Large intestine (tissue), 3 donors: ENCODE measurements at regions not wholly inside any gene's neighbourhood (a gene's known extent, or its start where the extent isn't known, plus 50 kb on each side); places are given as distances from the start of the nearest gene placed in this dataset.
A peak's percentile ranks its signal among the peaks of the same experiment; 100 is the strongest.

Experiments used
- DNase-seq, 2 donors: peaks; one replicate each; pipeline versions ENCODE4 v3.0.0 to v3.0.0-alpha.2; 2013
- H3K27ac ChIP-seq: one replicate; pipeline ENCODE4 v1.5.1; 2013; ENCODE audit warnings: low read length
- H3K27me3 ChIP-seq: 2 replicates; pipeline ENCODE4 v1.6.1; 2013; ENCODE audit warnings: low read length; ENCODE audit not compliant: control insufficient read depth, insufficient read depth
- H3K36me3 ChIP-seq: 2 replicates; pipeline ENCODE4 v1.6.1; 2013; ENCODE audit warnings: low read length; ENCODE audit not compliant: control insufficient read depth, insufficient read depth
- H3K4me1 ChIP-seq: one replicate; pipeline ENCODE4 v1.6.1; 2013; ENCODE audit warnings: low read length; ENCODE audit not compliant: control insufficient read depth, insufficient read depth
- H3K4me3 ChIP-seq: one replicate; pipeline ENCODE4 v1.5.1; 2013; ENCODE audit warnings: low read length
- H3K9me3 ChIP-seq: one replicate; pipeline ENCODE4 v1.6.1; 2013; ENCODE audit warnings: mild to moderate bottlenecking, low read depth, low read length, moderate library complexity; ENCODE audit not compliant: control insufficient read depth
- WGBS: methylation state at CpG from one replicate; pipeline ENCODE4 v1.1.5; 2013; ENCODE audit warnings: low lambda C conversion rate; ENCODE audit not compliant: insufficient coverage; 5-methylcytosine and 5-hydroxymethylcytosine counted together

GRCh38 chr12:105793421-105793820, 345.3 kb downstream of the NUAK1 start:
- Histone ChIP-seq H3K9me3 (no peaks in the 10 kb centered on the region), H3K4me1 (no peaks in the 10 kb centered on the region), H3K36me3 (no peaks in the 10 kb centered on the region), H3K27ac (no peak overlapping the region), H3K27me3 (no peaks in the 10 kb centered on the region), H3K4me3 (no peak overlapping the region)
- DNase-seq = no peak
- WGBS = no CpG with 5 or more reads among the region's 5 CpGs

GRCh38 chr12:105798256-105798845, 340.4 kb downstream of the NUAK1 start:
- Histone ChIP-seq H3K27me3 (no peaks in the 10 kb centered on the region), H3K4me1 (no peaks in the 10 kb centered on the region), H3K4me3 (no peak overlapping the region), H3K27ac (no peak overlapping the region), H3K9me3 (no peaks in the 10 kb centered on the region), H3K36me3 (no peaks in the 10 kb centered on the region)
- DNase-seq = no peak
- no CpG with 5 or more reads among the region's 2 CpGs for WGBS

GRCh38 chr12:105799103-105799502, 339.7 kb downstream of the NUAK1 start:
- H3K27me3 ChIP-seq = no peaks in the 10 kb centered on the region
- no peak overlapping the region for H3K4me3 ChIP-seq
- WGBS = 80% methylated on average over 1 of the region's 2 CpGs
- no peak for DNase-seq
- no peaks in the 10 kb centered on the region for H3K4me1 ChIP-seq
- no peaks in the 10 kb centered on the region for H3K9me3 ChIP-seq
- H3K36me3 ChIP-seq = no peaks in the 10 kb centered on the region
- no peak overlapping the region for H3K27ac ChIP-seq

- Histone ChIP-seq H3K27ac (no peak overlapping the region), H3K4me3 (no peak overlapping the region), H3K4me1 (no peaks in the 10 kb centered on the region), H3K9me3 (no peaks in the 10 kb centered on the region), H3K27me3 (no peaks in the 10 kb centered on the region), H3K36me3 (no peaks in the 10 kb centered on the region)
- WGBS = no CpG with 5 or more reads among the region's 2 CpGs
- DNase-seq = no peak
Measured at GRCh38 chr12:105801351-105801750, 337.4 kb downstream of the NUAK1 start.

GRCh38 chr12:105803292-105803691, 335.5 kb downstream of the NUAK1 start:
- no peaks in the 10 kb centered on the region for H3K36me3 ChIP-seq
- H3K27ac ChIP-seq = no peak overlapping the region
- 86% methylated on average over 1 of the region's 4 CpGs for WGBS
- no peak overlapping the region for H3K4me3 ChIP-seq
- H3K4me1 ChIP-seq = no peaks in the 10 kb centered on the region
- no peak for DNase-seq
- no peaks in the 10 kb centered on the region for H3K27me3 ChIP-seq
- no peaks in the 10 kb centered on the region for H3K9me3 ChIP-seq

- Histone ChIP-seq H3K36me3 (no peaks in the 10 kb centered on the region), H3K27ac (no peak overlapping the region), H3K4me3 (no peak overlapping the region), H3K27me3 (no peaks in the 10 kb centered on the region), H3K9me3 (no peaks in the 10 kb centered on the region), H3K4me1 (no peaks in the 10 kb centered on the region)
- no peak for DNase-seq
- no CpG with 5 or more reads among the region's 5 CpGs for WGBS
Measured at GRCh38 chr12:105804591-105805265, 334.0 kb downstream of the NUAK1 start.

GRCh38 chr12:105805730-105806399, 332.9 kb downstream of the NUAK1 start:
- DNase-seq = peak; percentile 6 to 10
- H3K9me3 ChIP-seq = no peaks in the 10 kb centered on the region
- no peak overlapping the region for H3K27ac ChIP-seq
- no peak overlapping the region for H3K4me3 ChIP-seq
- no peaks in the 10 kb centered on the region for H3K27me3 ChIP-seq
- H3K4me1 ChIP-seq = no peaks in the 10 kb centered on the region
- WGBS = no CpG with 5 or more reads among the region's 4 CpGs
- H3K36me3 ChIP-seq = no peaks in the 10 kb centered on the region

- DNase-seq = peak; percentile 26 to 78
- Histone ChIP-seq H3K9me3 (no peaks in the 10 kb centered on the region), H3K4me1 (no peaks in the 10 kb centered on the region), H3K4me3 (no peak overlapping the region), H3K27ac (no peak overlapping the region), H3K36me3 (no peaks in the 10 kb centered on the region), H3K27me3 (no peaks in the 10 kb centered on the region)
- 40% methylated on average over 1 of the region's 2 CpGs for whole genome bisulfite sequencing
Measured at GRCh38 chr12:105806400-105806770, 332.4 kb downstream of the NUAK1 start.

GRCh38 chr12:105812366-105812765, 326.4 kb downstream of the NUAK1 start:
- WGBS = no CpG with 5 or more reads among the region's 1 CpG
- H3K4me3 ChIP-seq = no peak overlapping the region
- no peak overlapping the region for H3K27ac ChIP-seq
- no peaks in the 10 kb centered on the region for H3K9me3 ChIP-seq
- DNase-seq = no peak
- no peaks in the 10 kb centered on the region for H3K27me3 ChIP-seq
- H3K4me1 ChIP-seq = no peaks in the 10 kb centered on the region
- H3K36me3 ChIP-seq = no peaks in the 10 kb centered on the region

- Histone ChIP-seq H3K4me1 (no peaks in the 10 kb centered on the region), H3K36me3 (no peaks in the 10 kb centered on the region), H3K27ac (no peak overlapping the region), H3K27me3 (no peaks in the 10 kb centered on the region), H3K9me3 (no peaks in the 10 kb centered on the region), H3K4me3 (no peak overlapping the region)
- no CpG with 5 or more reads among the region's 5 CpGs for WGBS
- no peak for DNase-seq
Measured at GRCh38 chr12:105813201-105813600, 325.6 kb downstream of the NUAK1 start.
